ENCODE measurements at regions not wholly inside any gene's neighbourhood (a gene's known extent, or its start where the extent isn't known, plus 50 kb on each side); places are given as distances from the start of the nearest gene placed in this dataset.

- no peak for DNase-seq (ENCODE audit: extremely low spot score)
- no peak for TF ChIP-seq CTCF (IDR thresholded peaks at IDR 0.05; ENCODE audit: control extremely low read depth, extremely low read depth, low read depth, missing control alignments)
- ChIA-PET CTCF (interaction anchor here (0.8 to 1.6 kb wide), 2 partner anchors 10 to 12 kb away, joined by 3 to 5 read pairs; no protein-coding TSS in a partner anchor), POLR2A (no interaction called here)
Observed at GRCh38 chr18:23340661-23341060, 112.4 kb upstream of the RIOK3 start.

- TF ChIP-seq CTCF (IDR thresholded peaks at IDR 0.05; ENCODE audit: control extremely low read depth, extremely low read depth, low read depth, missing control alignments): no peak
- CTCF ChIA-PET: interaction anchor here (1.0 to 1.2 kb wide), 2 partner anchors 9 to 58 kb away, joined by 3 read pairs; no protein-coding TSS in a partner anchor
- no peak for DNase-seq (ENCODE audit: extremely low spot score)
- POLR2A ChIA-PET: no interaction called here
Observed at GRCh38 chr18:23341383-23341782, 111.7 kb upstream of the RIOK3 start.

GRCh38 chr18:23341983-23342382, 111.1 kb upstream of the RIOK3 start:
- no peak for TF ChIP-seq CTCF (IDR thresholded peaks at IDR 0.05; ENCODE audit: control extremely low read depth, extremely low read depth, low read depth, missing control alignments)
- DNase-seq (ENCODE audit: extremely low spot score): no peak
- ChIA-PET CTCF (interaction anchor here (0.9 to 1.2 kb wide), 3 partner anchors 9 to 58 kb away, joined by 3 read pairs; no protein-coding TSS in a partner anchor), POLR2A (no interaction called here)

- POLR2A ChIA-PET: no interaction called here
- TF ChIP-seq CTCF (IDR thresholded peaks at IDR 0.05; ENCODE audit: control extremely low read depth, extremely low read depth, low read depth, missing control alignments): no peak
- DNase-seq (ENCODE audit: extremely low spot score): no peak
- CTCF ChIA-PET: interaction anchor here (0.9 to 1.2 kb wide), 2 partner anchors 9 to 59 kb away, joined by 3 read pairs; no protein-coding TSS in a partner anchor
Observed at GRCh38 chr18:23342506-23342905, 110.6 kb upstream of the RIOK3 start.

GRCh38 chr18:23350188-23350587, 102.9 kb upstream of the RIOK3 start:
- POLR2A ChIA-PET: no interaction called here
- CTCF ChIA-PET: interaction anchor here (0.8 to 1.6 kb wide), 7 partner anchors 9 to 218 kb away, joined by 3 to 5 read pairs (median 3); no protein-coding TSS in a partner anchor
- TF ChIP-seq CTCF (IDR thresholded peaks at IDR 0.05; ENCODE audit: control extremely low read depth, extremely low read depth, low read depth, missing control alignments): no peak
- no peak for DNase-seq (ENCODE audit: extremely low spot score)

- no peak for TF ChIP-seq CTCF (IDR thresholded peaks at IDR 0.05; ENCODE audit: control extremely low read depth, extremely low read depth, low read depth, missing control alignments)
- no peak for DNase-seq (ENCODE audit: extremely low spot score)
- ChIA-PET POLR2A (no interaction called here), CTCF (interaction anchor here (1.1 to 1.3 kb wide), 3 partner anchors 10 to 132 kb away, joined by 3 read pairs; no protein-coding TSS in a partner anchor)
Observed at GRCh38 chr18:23351521-23351920, 101.6 kb upstream of the RIOK3 start.
